ENCODE measurements at regions not wholly inside any gene's neighbourhood (a gene's known extent, or its start where the extent isn't known, plus 50 kb on each side); places are given as distances from the start of the nearest gene placed in this dataset.

DNA sequence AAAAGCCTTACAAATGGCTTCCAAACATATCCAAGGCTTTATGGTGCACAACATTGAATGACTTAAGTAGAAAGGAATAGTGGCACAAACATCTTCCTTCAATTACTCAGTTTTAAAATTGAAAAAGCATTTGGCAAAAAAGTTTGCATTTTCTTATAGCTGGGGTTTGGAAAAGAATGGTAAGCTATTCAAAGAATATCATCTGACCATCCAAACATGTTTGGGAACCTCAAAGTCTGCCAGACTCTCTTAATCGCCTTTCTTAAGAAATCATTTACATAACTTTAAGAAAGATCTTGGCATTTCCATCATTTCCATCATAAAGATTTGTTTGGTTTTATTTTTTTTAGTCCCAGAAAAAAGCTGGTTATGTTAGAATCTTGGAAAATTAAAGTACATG is 210.1 kb upstream of the PELI2 start:
- H3K27me3 ChIP-seq (replicated peaks; ENCODE audit: insufficient read depth), result no peaks in the 10 kb centered on the region
- peaks cover 0 to under 1% of the 10 kb centered on the region in 2 donors for H3K4me1 ChIP-seq (ENCODE audit: control insufficient read depth in 1 of 2, low read depth in 2 of 2)
- TF ChIP-seq, protein P1, sequence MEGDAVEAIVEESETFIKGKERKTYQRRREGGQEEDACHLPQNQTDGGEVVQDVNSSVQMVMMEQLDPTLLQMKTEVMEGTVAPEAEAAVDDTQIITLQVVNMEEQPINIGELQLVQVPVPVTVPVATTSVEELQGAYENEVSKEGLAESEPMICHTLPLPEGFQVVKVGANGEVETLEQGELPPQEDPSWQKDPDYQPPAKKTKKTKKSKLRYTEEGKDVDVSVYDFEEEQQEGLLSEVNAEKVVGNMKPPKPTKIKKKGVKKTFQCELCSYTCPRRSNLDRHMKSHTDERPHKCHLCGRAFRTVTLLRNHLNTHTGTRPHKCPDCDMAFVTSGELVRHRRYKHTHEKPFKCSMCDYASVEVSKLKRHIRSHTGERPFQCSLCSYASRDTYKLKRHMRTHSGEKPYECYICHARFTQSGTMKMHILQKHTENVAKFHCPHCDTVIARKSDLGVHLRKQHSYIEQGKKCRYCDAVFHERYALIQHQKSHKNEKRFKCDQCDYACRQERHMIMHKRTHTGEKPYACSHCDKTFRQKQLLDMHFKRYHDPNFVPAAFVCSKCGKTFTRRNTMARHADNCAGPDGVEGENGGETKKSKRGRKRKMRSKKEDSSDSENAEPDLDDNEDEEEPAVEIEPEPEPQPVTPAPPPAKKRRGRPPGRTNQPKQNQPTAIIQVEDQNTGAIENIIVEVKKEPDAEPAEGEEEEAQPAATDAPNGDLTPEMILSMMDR (IDR thresholded peaks at IDR 0.05), result no peak
- H3K9me3 ChIP-seq, result no peaks in the 10 kb centered on the region
- no peaks in the 10 kb centered on the region for H3K36me3 ChIP-seq
- no peak overlapping the region for H3K27ac ChIP-seq
- ATAC-seq (ENCODE audit: insufficient number of reproducible peaks, low FRiP score, low read depth) (no peak), DNase-seq (ENCODE audit: low spot score) (no peak)
- no peak overlapping the region for H3K4me3 ChIP-seq

DNA sequence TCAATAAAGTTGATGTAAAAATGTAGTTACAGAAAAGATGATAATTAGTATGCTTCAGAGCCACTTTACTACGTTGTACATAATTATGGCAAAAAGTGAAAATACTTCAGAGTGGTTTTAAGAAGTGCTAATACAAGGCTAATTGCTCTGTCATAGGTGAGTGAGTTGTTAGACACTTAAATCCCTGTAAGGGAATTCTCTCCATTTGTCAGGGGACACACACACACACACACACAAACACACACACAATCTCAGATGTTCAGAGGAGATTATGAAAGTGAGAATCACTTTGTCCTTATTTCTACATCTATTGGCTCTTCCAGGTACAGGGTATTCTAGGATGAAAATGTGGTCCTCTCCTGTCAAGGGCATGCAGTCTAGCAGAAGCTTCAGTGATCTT is 208.3 kb upstream of the PELI2 start:
- no peak overlapping the region for H3K4me3 ChIP-seq
- no peaks in the 10 kb centered on the region for H3K27me3 ChIP-seq (replicated peaks; ENCODE audit: insufficient read depth)
- ATAC-seq (ENCODE audit: insufficient number of reproducible peaks, low FRiP score, low read depth) (no peak), DNase-seq (ENCODE audit: low spot score) (no peak)
- TF ChIP-seq, protein P1 (IDR thresholded peaks at IDR 0.05), result no peak
- H3K27ac ChIP-seq, result no peak overlapping the region
- no peaks in the 10 kb centered on the region for H3K9me3 ChIP-seq
- peaks cover 4 to 17% of the 10 kb centered on the region in 2 donors for H3K4me1 ChIP-seq (ENCODE audit: control insufficient read depth in 1 of 2, low read depth in 2 of 2)
- H3K36me3 ChIP-seq, result no peaks in the 10 kb centered on the region

DNA sequence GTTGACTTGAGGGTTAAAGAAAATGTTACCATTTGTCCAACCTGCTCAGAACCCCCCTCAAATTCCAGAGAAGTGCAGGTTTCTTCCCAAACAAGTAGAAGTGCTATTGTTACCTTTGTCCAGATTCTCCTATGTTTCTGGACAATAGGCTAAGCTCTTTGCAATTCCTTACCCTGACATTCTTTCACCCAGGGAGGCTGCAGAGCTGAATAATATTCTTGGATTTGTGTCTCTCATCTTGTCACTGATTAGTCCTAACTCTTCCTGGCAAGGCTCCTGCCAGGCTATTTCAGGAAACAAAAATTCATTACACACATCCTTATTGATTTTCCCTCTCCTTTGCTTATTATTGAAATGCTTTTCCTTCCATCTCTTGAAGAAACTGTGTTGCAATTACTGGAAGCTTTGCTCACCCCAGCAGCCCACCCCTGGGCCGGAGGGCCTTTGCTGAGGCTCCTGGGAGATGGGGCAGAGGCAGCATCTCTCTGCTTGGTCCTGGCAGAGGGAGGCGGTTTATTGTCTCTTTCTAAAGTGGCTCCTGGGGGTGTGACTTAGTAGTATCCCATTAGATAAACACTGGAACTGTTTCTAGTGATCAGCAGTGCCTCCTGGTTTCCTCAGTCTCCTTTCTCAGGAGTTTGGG is 207.5 kb upstream of the PELI2 start:
- DNase-seq (ENCODE audit: low spot score) (no peak), ATAC-seq (ENCODE audit: insufficient number of reproducible peaks, low FRiP score, low read depth) (no peak)
- H3K4me1 ChIP-seq (ENCODE audit: control insufficient read depth in 1 of 2, low read depth in 2 of 2), result peaks cover 4 to 17% of the 10 kb centered on the region in 2 donors
- no peaks in the 10 kb centered on the region for H3K36me3 ChIP-seq
- no peak overlapping the region for H3K27ac ChIP-seq
- H3K4me3 ChIP-seq, result no peak overlapping the region
- no peaks in the 10 kb centered on the region for H3K27me3 ChIP-seq (replicated peaks; ENCODE audit: insufficient read depth)
- no peaks in the 10 kb centered on the region for H3K9me3 ChIP-seq
- TF ChIP-seq, protein P1 (IDR thresholded peaks at IDR 0.05), result no peak

DNA sequence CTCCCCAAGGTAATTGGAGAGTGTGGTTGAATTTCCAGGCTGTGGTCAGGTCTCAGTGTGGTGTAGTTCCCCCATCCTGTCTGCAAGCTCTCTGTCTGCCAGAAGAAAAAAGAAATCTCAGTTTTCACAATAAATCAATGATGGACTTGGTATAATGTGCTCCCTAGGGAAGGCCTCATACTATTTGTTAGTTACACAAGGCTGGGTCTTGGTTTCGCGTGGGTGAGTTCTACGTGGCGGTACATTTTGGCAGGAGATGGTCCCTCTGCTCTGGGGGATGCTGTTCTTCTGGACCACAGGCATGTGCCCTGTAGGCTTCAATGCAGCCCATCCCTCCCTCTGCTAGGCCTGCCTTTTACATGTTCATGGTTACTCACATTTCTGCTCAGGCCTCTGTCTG is 206.4 kb upstream of the PELI2 start:
- H3K4me1 ChIP-seq (ENCODE audit: control insufficient read depth in 1 of 2, low read depth in 2 of 2), result peaks cover 4 to 17% of the 10 kb centered on the region in 2 donors
- TF ChIP-seq, protein P1 (IDR thresholded peaks at IDR 0.05), result no peak

DNA sequence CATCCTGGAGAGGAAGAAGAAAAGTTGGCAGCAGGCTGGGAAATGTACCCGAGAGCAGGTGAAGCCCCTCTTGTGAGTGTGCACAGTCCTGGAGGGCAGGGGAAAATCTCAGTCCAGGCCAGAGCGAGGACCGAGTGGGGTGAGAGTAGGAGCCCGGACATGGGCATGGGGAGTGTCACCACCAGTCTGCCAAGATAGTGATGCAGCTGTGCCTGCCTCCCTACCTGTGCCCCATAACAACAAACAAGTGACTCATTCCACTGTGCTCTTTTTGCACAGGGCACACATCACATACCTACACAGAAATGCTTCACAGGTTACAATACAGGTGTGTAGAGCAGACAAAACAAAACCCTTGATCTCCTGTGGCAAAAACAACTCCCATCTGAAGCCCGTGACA is 205.9 kb upstream of the PELI2 start:
- no peak for ATAC-seq (ENCODE audit: insufficient number of reproducible peaks, low FRiP score, low read depth)
- H3K4me1 ChIP-seq (ENCODE audit: control insufficient read depth in 1 of 2, low read depth in 2 of 2), result peaks cover 4 to 17% of the 10 kb centered on the region in 2 donors
- no peak overlapping the region for H3K27ac ChIP-seq
- no peaks in the 10 kb centered on the region for H3K27me3 ChIP-seq (replicated peaks; ENCODE audit: insufficient read depth)
- H3K9me3 ChIP-seq, result no peaks in the 10 kb centered on the region
- TF ChIP-seq, protein P1 (IDR thresholded peaks at IDR 0.05), result no peak
- H3K4me3 ChIP-seq, result no peak overlapping the region
- no peaks in the 10 kb centered on the region for H3K36me3 ChIP-seq
- DNase-seq (ENCODE audit: low spot score), result no peak

More for the DNA sequence above, 206.4 kb upstream of the PELI2 start:
- no peaks in the 10 kb centered on the region for H3K27me3 ChIP-seq (replicated peaks; ENCODE audit: insufficient read depth)
- H3K27ac ChIP-seq, result no peak overlapping the region
- H3K9me3 ChIP-seq, result no peaks in the 10 kb centered on the region
- H3K4me3 ChIP-seq, result no peak overlapping the region
- no peaks in the 10 kb centered on the region for H3K36me3 ChIP-seq
- DNase-seq (ENCODE audit: low spot score) (no peak), ATAC-seq (ENCODE audit: insufficient number of reproducible peaks, low FRiP score, low read depth) (no peak)
